ENCODE measurements at regions not wholly inside any gene's neighbourhood (a gene's known extent, or its start where the extent isn't known, plus 50 kb on each side); places are given as distances from the start of the nearest gene placed in this dataset.

DNA sequence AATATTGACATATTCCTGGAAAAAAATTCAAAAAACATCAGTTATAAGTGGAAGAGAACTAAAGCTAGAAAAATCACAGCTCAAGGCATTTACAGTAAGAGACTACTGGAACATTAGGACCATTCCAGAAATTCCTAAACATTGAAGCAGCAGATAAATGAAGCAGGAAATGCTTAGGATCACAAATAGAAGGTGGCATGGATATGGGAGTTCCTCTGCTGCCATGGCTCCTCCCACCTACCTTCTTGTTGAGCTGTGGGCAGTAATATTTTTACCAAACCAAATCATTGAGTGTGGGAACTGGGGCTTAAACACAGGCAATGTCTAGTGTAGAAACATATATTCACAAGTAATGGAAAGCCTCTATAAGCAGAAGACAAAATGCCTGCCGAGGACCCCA, 292.8 kb downstream of the ANKRD7 start:
- WGBS = 82% methylated on average over 1 of the region's 1 CpG

DNA sequence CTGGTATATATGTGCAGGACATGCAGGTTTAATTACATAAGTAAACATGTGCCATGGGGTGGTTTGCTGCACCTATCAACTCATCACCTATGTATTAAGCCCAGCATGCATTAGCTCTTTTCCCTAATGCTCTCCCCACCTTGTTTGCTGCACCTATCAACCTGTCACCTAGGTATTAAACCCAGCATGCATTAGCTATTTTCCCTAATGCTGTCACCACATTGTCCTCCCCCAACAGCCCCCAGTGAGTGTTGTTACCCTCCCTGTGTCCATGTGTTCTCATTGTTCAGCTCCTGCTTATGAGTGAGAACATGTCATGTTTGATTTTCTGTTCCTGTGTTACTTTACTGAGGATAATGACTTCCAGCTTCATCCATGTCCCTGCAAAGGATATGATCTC, 300.5 kb downstream of the ANKRD7 start:
- no peaks in the 10 kb centered on the region for H3K36me3 ChIP-seq (ENCODE audit: control insufficient read depth in 4 of 4, insufficient read depth in 3 of 4, low read depth in 1 of 4, low read length in 3 of 4)
- H3K4me3 ChIP-seq (ENCODE audit: low read depth in 1 of 3, low read length in 3 of 3) = no peak overlapping the region
- no peak overlapping the region for H3K27ac ChIP-seq (ENCODE audit: low read depth in 1 of 2, low read length in 2 of 2)
- H3K9ac ChIP-seq (ENCODE audit: low read depth in 1 of 2, low read length in 2 of 2) = no peak overlapping the region
- DNase-seq (ENCODE audit: low spot score) = no peak
- no peaks in the 10 kb centered on the region for H3K9me3 ChIP-seq (ENCODE audit: control insufficient read depth in 4 of 4, low read length in 3 of 4)
- TF ChIP-seq GABPA (IDR thresholded peaks at IDR 0.05 in 1 of 2, conservative IDR thresholded peaks at IDR 0.05 in 1 of 2) = no peak
- no peak for TF ChIP-seq HNF4G (IDR thresholded peaks at IDR 0.05)
- no peak for TF ChIP-seq FOXA2 (IDR thresholded peaks at IDR 0.05)
- TF ChIP-seq RXRA (IDR thresholded peaks at IDR 0.05) = no peak
- TF ChIP-seq, protein P1, sequence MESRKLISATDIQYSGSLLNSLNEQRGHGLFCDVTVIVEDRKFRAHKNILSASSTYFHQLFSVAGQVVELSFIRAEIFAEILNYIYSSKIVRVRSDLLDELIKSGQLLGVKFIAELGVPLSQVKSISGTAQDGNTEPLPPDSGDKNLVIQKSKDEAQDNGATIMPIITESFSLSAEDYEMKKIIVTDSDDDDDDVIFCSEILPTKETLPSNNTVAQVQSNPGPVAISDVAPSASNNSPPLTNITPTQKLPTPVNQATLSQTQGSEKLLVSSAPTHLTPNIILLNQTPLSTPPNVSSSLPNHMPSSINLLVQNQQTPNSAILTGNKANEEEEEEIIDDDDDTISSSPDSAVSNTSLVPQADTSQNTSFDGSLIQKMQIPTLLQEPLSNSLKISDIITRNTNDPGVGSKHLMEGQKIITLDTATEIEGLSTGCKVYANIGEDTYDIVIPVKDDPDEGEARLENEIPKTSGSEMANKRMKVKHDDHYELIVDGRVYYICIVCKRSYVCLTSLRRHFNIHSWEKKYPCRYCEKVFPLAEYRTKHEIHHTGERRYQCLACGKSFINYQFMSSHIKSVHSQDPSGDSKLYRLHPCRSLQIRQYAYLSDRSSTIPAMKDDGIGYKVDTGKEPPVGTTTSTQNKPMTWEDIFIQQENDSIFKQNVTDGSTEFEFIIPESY (IDR thresholded peaks at IDR 0.05) = no peak
- no peak for TF ChIP-seq HNF4A (conservative IDR thresholded peaks at IDR 0.05)
- TF ChIP-seq EGR1 (IDR thresholded peaks at IDR 0.05; ENCODE audit: low read depth in 2 of 2) = no peak
- H3K4me1 ChIP-seq (ENCODE audit: control insufficient read depth in 4 of 4, insufficient read depth in 4 of 4, low read length in 3 of 4) = no peaks in the 10 kb centered on the region
- H3K27me3 ChIP-seq (ENCODE audit: control insufficient read depth in 4 of 4, insufficient read depth in 4 of 4, low read length in 3 of 4) = no peaks in the 10 kb centered on the region

More for the DNA sequence above, 292.8 kb downstream of the ANKRD7 start:
- no peak for DNase-seq (ENCODE audit: low spot score)
- H3K27ac ChIP-seq (ENCODE audit: low read depth in 1 of 2, low read length in 2 of 2) = no peak overlapping the region
- no peaks in the 10 kb centered on the region for H3K9me3 ChIP-seq (ENCODE audit: control insufficient read depth in 4 of 4, low read length in 3 of 4)
- no peaks in the 10 kb centered on the region for H3K27me3 ChIP-seq (ENCODE audit: control insufficient read depth in 4 of 4, insufficient read depth in 4 of 4, low read length in 3 of 4)
- TF ChIP-seq, protein P2, sequence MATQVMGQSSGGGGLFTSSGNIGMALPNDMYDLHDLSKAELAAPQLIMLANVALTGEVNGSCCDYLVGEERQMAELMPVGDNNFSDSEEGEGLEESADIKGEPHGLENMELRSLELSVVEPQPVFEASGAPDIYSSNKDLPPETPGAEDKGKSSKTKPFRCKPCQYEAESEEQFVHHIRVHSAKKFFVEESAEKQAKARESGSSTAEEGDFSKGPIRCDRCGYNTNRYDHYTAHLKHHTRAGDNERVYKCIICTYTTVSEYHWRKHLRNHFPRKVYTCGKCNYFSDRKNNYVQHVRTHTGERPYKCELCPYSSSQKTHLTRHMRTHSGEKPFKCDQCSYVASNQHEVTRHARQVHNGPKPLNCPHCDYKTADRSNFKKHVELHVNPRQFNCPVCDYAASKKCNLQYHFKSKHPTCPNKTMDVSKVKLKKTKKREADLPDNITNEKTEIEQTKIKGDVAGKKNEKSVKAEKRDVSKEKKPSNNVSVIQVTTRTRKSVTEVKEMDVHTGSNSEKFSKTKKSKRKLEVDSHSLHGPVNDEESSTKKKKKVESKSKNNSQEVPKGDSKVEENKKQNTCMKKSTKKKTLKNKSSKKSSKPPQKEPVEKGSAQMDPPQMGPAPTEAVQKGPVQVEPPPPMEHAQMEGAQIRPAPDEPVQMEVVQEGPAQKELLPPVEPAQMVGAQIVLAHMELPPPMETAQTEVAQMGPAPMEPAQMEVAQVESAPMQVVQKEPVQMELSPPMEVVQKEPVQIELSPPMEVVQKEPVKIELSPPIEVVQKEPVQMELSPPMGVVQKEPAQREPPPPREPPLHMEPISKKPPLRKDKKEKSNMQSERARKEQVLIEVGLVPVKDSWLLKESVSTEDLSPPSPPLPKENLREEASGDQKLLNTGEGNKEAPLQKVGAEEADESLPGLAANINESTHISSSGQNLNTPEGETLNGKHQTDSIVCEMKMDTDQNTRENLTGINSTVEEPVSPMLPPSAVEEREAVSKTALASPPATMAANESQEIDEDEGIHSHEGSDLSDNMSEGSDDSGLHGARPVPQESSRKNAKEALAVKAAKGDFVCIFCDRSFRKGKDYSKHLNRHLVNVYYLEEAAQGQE (IDR thresholded peaks at IDR 0.05) = no peak
- TF ChIP-seq YY1 (IDR thresholded peaks at IDR 0.05) (no peak), GABPA (IDR thresholded peaks at IDR 0.05 in 1 of 2, conservative IDR thresholded peaks at IDR 0.05 in 1 of 2) (no peak), RAD21 (IDR thresholded peaks at IDR 0.05) (no peak), FOXA1 (IDR thresholded peaks at IDR 0.05) (no peak), JUND (IDR thresholded peaks at IDR 0.05) (no peak)
- TF ChIP-seq, protein P1 (IDR thresholded peaks at IDR 0.05) = no peak
- no peaks in the 10 kb centered on the region for H3K4me1 ChIP-seq (ENCODE audit: control insufficient read depth in 4 of 4, insufficient read depth in 4 of 4, low read length in 3 of 4)
- no peak overlapping the region for H3K9ac ChIP-seq (ENCODE audit: low read depth in 1 of 2, low read length in 2 of 2)
- H3K36me3 ChIP-seq (ENCODE audit: control insufficient read depth in 4 of 4, insufficient read depth in 3 of 4, low read depth in 1 of 4, low read length in 3 of 4) = no peaks in the 10 kb centered on the region
- H3K4me3 ChIP-seq (ENCODE audit: low read depth in 1 of 3, low read length in 3 of 3) = no peak overlapping the region

Measured in liver (tissue), 7 donors.